ENCODE measurements at regions not wholly inside any gene's neighbourhood (a gene's known extent, or its start where the extent isn't known, plus 50 kb on each side); places are given as distances from the start of the nearest gene placed in this dataset.
A peak's percentile ranks its signal among the peaks of the same experiment; 100 is the strongest.

DNA sequence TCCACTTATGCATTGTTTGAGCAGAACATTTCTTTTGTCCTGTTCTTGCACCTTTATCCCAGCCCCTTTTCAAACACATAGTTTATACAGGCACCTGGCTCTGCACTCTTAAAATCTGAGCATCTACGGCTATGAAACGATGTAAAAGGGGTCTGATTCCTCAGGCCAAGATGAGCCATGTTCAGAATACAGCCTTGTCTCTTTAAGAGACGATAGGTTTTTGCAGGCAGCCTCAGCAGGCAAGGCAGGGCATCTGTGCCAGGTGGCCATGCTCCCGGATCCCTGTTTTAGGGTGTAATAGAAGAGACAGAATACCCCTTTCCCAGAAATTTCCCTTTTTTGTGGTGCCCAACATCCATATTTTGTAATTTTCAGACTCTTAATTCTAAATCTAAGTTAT, 89.1 kb upstream of the NFIB start:
- Histone ChIP-seq H3K4me3 (ENCODE audit: low read depth in 1 of 5, low read length in 5 of 5) (no peak overlapping the region), H3K27ac (ENCODE audit: low read depth, low read length) (no peak overlapping the region), H3K9me3 (ENCODE audit: control insufficient read depth in 5 of 5, low read length in 5 of 5) (peaks cover 0 to 9% (median 4%) of the 10 kb centered on the region in 5 donors), H3K27me3 (ENCODE audit: control insufficient read depth in 5 of 5, insufficient read depth in 4 of 5, low read length in 5 of 5) (no peaks in the 10 kb centered on the region), H3K4me1 (ENCODE audit: control insufficient read depth in 5 of 5, insufficient read depth in 5 of 5, low read length in 5 of 5) (peaks cover 0 to 21% (median 14%) of the 10 kb centered on the region in 5 donors), H3K36me3 (ENCODE audit: control insufficient read depth in 5 of 5, insufficient read depth in 5 of 5, low read length in 5 of 5) (no peaks in the 10 kb centered on the region), H3K9ac (ENCODE audit: low read length in 5 of 5) (no peak overlapping the region)

DNA sequence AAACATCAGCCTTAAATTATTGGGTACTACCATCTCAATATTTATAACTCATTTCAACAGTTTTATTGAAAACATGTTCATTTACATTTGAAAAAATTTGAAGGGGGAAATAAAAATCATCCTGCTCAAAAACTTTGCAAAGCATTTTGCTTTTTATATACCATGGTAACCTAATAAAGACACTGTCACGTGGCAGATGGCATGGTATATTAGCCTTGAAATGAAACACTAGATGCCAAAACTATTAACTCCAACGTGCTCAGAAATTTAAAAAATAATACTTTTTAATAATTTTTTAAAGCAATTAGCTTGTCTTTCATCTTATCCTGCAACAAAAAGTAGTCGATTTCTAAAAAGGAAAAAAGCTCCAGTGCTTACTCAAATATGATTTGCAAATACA, 88.6 kb upstream of the NFIB start:
- Histone ChIP-seq H3K9ac (ENCODE audit: low read length in 5 of 5) (no peak overlapping the region), H3K27ac (ENCODE audit: low read depth, low read length) (no peak overlapping the region), H3K27me3 (ENCODE audit: control insufficient read depth in 5 of 5, insufficient read depth in 4 of 5, low read length in 5 of 5) (no peaks in the 10 kb centered on the region), H3K4me1 (ENCODE audit: control insufficient read depth in 5 of 5, insufficient read depth in 5 of 5, low read length in 5 of 5) (peaks cover 0 to 21% (median 14%) of the 10 kb centered on the region in 5 donors), H3K4me3 (ENCODE audit: low read depth in 1 of 5, low read length in 5 of 5) (no peak overlapping the region), H3K36me3 (ENCODE audit: control insufficient read depth in 5 of 5, insufficient read depth in 5 of 5, low read length in 5 of 5) (no peaks in the 10 kb centered on the region), H3K9me3 (ENCODE audit: control insufficient read depth in 5 of 5, low read length in 5 of 5) (peaks cover 0 to 9% (median 4%) of the 10 kb centered on the region in 5 donors)

DNA sequence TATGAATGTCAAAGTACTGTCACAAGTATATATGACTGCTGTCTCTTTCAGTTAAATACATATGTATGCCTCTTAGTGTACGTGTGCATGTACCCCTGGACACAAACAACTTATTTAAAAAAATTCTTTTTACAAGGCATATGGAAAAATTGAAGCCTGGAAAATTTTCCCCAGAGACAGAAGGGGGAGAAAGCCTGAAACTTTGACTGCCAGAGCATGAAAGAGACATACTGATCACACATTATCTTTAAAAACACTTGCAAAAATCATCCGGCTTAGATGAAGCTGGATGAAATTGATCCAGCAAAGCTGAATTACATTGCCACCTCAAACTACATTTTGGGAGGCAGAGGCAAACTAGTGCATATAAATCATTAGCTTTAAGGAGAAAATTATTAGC, 88.0 kb upstream of the NFIB start:
- no peak overlapping the region for H3K4me3 ChIP-seq (ENCODE audit: low read depth in 1 of 5, low read length in 5 of 5)
- no peak overlapping the region for H3K9ac ChIP-seq (ENCODE audit: low read length in 5 of 5)
- H3K4me1 ChIP-seq (ENCODE audit: control insufficient read depth in 5 of 5, insufficient read depth in 5 of 5, low read length in 5 of 5), result peaks cover 0 to 21% (median 14%) of the 10 kb centered on the region in 5 donors
- H3K36me3 ChIP-seq (ENCODE audit: control insufficient read depth in 5 of 5, insufficient read depth in 5 of 5, low read length in 5 of 5), result no peaks in the 10 kb centered on the region
- H3K27me3 ChIP-seq (ENCODE audit: control insufficient read depth in 5 of 5, insufficient read depth in 4 of 5, low read length in 5 of 5), result no peaks in the 10 kb centered on the region
- peaks cover 0 to 9% (median 4%) of the 10 kb centered on the region in 5 donors for H3K9me3 ChIP-seq (ENCODE audit: control insufficient read depth in 5 of 5, low read length in 5 of 5)
- no peak overlapping the region for H3K27ac ChIP-seq (ENCODE audit: low read depth, low read length)

DNA sequence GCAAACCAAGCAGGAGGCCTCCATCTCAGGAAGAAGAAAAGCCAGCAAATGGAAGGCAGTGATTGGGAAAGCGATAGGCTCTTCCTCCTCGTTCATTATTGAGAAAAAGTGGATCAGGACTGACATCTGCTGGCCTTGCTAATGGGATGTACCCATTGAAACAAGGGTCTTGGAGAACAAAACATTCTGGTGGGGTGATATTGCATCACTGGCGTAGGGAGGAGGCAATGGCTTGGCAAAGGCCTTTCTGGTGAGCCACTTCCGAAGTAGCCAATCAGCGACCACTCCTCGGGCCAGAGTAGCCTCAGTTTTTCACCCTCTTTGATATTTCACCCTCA, 86.7 kb upstream of the NFIB start:
- H3K9me3 ChIP-seq (ENCODE audit: control insufficient read depth in 5 of 5, low read length in 5 of 5), result no peaks in the 10 kb centered on the region
- peak overlapping the region in 4 of 5 donors; percentile 0 to 26 (median 10) for H3K4me3 ChIP-seq (ENCODE audit: low read depth in 1 of 5, low read length in 5 of 5)
- H3K4me1 ChIP-seq (ENCODE audit: control insufficient read depth in 5 of 5, insufficient read depth in 5 of 5, low read length in 5 of 5), result peaks cover 0 to 21% (median 14%) of the 10 kb centered on the region in 5 donors
- H3K36me3 ChIP-seq (ENCODE audit: control insufficient read depth in 5 of 5, insufficient read depth in 5 of 5, low read length in 5 of 5), result no peaks in the 10 kb centered on the region
- peak overlapping the region; percentile 32 for H3K27ac ChIP-seq (ENCODE audit: low read depth, low read length)
- no peak overlapping the region for H3K9ac ChIP-seq (ENCODE audit: low read length in 5 of 5)
- H3K27me3 ChIP-seq (ENCODE audit: control insufficient read depth in 5 of 5, insufficient read depth in 4 of 5, low read length in 5 of 5), result no peaks in the 10 kb centered on the region

DNA sequence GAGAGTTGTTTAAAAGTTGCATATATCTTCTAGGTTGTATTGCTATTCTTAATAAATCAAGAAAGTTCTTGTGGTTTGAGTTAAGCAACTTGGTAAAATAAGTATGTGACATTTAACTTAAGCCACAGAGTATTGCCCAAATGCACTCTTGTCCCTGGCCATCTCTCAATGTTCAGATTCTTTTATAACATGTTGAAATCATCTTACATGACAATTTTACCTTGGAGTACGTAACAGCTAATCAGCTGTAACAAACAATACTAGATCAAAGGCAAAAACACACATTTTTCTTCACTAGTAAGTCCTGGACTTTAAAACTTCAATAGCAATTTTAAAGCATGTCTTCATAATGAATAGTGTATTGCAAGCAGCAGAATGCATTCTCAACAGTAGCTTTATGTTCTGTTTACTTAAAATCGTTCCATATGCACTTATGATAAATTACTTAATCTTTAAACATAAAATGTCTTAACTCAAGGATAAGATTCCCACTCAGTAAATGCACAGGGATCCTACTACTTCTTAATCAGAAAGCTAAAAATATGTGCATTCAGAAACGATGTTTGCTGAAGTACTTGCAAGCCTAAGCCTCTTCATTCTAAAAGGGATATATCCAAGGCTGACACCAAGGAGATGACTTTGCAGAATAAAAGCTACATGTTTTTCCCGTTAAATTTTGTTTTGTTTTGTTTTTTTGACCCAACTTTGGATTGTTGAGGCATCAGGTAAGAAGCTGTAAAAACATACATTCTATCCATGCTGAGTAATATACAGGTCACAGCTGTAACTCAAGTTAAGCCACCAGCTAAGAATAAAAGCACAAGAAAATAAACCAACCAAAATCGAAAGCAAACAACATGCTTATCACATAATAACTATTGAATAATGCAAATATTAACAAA, 86.1 kb upstream of the NFIB start:
- Histone ChIP-seq H3K9me3 (ENCODE audit: control insufficient read depth in 5 of 5, low read length in 5 of 5) (no peaks in the 10 kb centered on the region), H3K27me3 (ENCODE audit: control insufficient read depth in 5 of 5, insufficient read depth in 4 of 5, low read length in 5 of 5) (no peaks in the 10 kb centered on the region), H3K4me3 (ENCODE audit: low read depth in 1 of 5, low read length in 5 of 5) (peak overlapping the region in 4 of 5 donors; percentile 0 to 26 (median 10)), H3K27ac (ENCODE audit: low read depth, low read length) (peak overlapping the region; percentile 32), H3K9ac (ENCODE audit: low read length in 5 of 5) (peak overlapping the region in 1 of 5 donors; percentile 32), H3K4me1 (ENCODE audit: control insufficient read depth in 5 of 5, insufficient read depth in 5 of 5, low read length in 5 of 5) (peaks cover 0 to 17% (median 14%) of the 10 kb centered on the region in 5 donors), H3K36me3 (ENCODE audit: control insufficient read depth in 5 of 5, insufficient read depth in 5 of 5, low read length in 5 of 5) (no peaks in the 10 kb centered on the region)

DNA sequence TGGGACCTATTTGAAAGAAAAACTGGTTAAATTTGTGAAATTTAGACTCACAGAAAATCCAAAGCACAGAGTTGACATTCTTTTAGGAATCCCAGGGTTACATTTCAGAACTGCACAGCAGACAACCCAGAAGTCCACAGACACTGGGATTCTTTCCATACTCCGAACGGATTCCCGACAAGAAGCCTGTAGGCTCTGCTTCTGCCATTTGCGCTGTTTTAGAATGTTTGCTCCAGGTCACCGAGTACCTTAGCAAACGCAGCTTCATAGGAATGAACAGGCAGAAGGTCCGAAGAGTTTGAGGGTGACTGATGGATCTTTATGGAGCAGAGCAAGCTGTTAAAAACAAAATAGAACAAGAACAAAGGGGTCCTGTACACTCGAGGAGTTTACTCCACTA, 84.5 kb upstream of the NFIB start:
- Histone ChIP-seq H3K9me3 (ENCODE audit: control insufficient read depth in 5 of 5, low read length in 5 of 5) (no peaks in the 10 kb centered on the region), H3K36me3 (ENCODE audit: control insufficient read depth in 5 of 5, insufficient read depth in 5 of 5, low read length in 5 of 5) (no peaks in the 10 kb centered on the region), H3K27ac (ENCODE audit: low read depth, low read length) (no peak overlapping the region), H3K4me3 (ENCODE audit: low read depth in 1 of 5, low read length in 5 of 5) (no peak overlapping the region), H3K9ac (ENCODE audit: low read length in 5 of 5) (no peak overlapping the region), H3K4me1 (ENCODE audit: control insufficient read depth in 5 of 5, insufficient read depth in 5 of 5, low read length in 5 of 5) (peaks cover 0 to 16% (median 11%) of the 10 kb centered on the region in 5 donors), H3K27me3 (ENCODE audit: control insufficient read depth in 5 of 5, insufficient read depth in 4 of 5, low read length in 5 of 5) (no peaks in the 10 kb centered on the region)

DNA sequence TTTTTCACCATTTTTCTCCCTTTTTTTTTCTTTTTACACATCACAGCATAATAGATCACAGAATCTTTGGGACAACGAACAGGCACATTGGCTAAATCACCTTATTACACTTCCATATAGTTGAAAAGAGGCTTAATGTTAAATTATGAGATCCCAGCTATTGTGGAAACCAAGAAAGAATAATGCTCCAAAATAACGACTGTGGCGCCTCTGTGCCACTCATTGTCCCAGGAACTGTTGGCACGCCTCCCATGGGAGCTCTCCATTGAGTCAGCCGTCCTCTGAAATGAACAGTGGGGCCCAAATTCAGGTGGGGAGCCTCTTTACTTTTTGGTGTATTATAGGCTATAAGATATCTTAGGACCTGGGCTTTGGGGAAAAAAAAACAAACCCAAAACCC, 82.2 kb upstream of the NFIB start:
- H3K4me3 ChIP-seq (ENCODE audit: low read depth in 1 of 5, low read length in 5 of 5), result no peak overlapping the region
- no peak overlapping the region for H3K9ac ChIP-seq (ENCODE audit: low read length in 5 of 5)
- H3K27ac ChIP-seq (ENCODE audit: low read depth, low read length), result no peak overlapping the region

DNA sequence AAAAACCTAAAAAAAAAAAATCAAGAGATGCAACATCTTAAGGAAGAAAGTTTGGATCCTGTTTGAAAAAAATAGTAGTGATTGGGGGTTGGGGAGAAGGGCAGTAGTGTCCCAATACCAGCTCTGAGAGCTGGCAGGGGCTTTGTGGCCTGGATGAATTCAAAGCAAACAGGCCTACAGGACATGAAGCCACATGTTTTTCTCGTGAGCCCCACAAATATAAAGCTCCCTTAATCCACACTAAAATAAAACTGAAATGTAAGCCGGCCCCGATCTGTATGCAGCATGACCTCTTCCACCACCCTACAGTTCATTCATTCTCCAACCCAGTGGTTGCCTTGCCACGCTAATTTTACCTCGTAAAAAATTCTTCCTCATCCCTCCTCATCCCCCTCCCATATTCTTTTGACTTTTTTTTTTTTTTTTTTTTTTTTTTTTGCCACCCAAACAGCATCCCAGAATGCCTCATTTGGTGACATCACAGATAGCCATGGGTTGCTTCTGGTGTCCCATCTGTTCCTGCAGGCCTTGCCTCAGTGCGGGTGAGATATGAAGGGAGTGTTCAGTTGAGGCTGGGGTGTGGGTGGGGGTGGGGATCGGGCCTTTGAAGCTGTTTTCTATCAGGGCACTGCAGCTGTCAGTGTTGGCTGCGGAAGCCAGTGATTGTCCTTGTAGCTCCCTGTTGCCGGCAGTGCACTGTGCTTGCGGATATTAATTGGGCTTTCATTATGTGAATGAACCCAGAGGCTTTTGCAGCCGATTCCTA, 81.6 kb upstream of the NFIB start:
- no peaks in the 10 kb centered on the region for H3K27me3 ChIP-seq (ENCODE audit: control insufficient read depth in 5 of 5, insufficient read depth in 4 of 5, low read length in 5 of 5)
- H3K27ac ChIP-seq (ENCODE audit: low read depth, low read length), result no peak overlapping the region
- H3K9ac ChIP-seq (ENCODE audit: low read length in 5 of 5), result no peak overlapping the region
- peaks cover 0 to 6% (median 6%) of the 10 kb centered on the region in 5 donors for H3K9me3 ChIP-seq (ENCODE audit: control insufficient read depth in 5 of 5, low read length in 5 of 5)
- H3K4me3 ChIP-seq (ENCODE audit: low read depth in 1 of 5, low read length in 5 of 5), result no peak overlapping the region
- no peaks in the 10 kb centered on the region for H3K36me3 ChIP-seq (ENCODE audit: control insufficient read depth in 5 of 5, insufficient read depth in 5 of 5, low read length in 5 of 5)
- peaks cover 0 to 10% (median 10%) of the 10 kb centered on the region in 5 donors for H3K4me1 ChIP-seq (ENCODE audit: control insufficient read depth in 5 of 5, insufficient read depth in 5 of 5, low read length in 5 of 5)

More for the DNA sequence above, 82.2 kb upstream of the NFIB start:
- Histone ChIP-seq H3K36me3 (ENCODE audit: control insufficient read depth in 5 of 5, insufficient read depth in 5 of 5, low read length in 5 of 5) (no peaks in the 10 kb centered on the region), H3K27me3 (ENCODE audit: control insufficient read depth in 5 of 5, insufficient read depth in 4 of 5, low read length in 5 of 5) (no peaks in the 10 kb centered on the region), H3K4me1 (ENCODE audit: control insufficient read depth in 5 of 5, insufficient read depth in 5 of 5, low read length in 5 of 5) (peaks cover 0 to 16% (median 11%) of the 10 kb centered on the region in 5 donors), H3K9me3 (ENCODE audit: control insufficient read depth in 5 of 5, low read length in 5 of 5) (peaks cover 0 to 6% (median 6%) of the 10 kb centered on the region in 5 donors)

DNA sequence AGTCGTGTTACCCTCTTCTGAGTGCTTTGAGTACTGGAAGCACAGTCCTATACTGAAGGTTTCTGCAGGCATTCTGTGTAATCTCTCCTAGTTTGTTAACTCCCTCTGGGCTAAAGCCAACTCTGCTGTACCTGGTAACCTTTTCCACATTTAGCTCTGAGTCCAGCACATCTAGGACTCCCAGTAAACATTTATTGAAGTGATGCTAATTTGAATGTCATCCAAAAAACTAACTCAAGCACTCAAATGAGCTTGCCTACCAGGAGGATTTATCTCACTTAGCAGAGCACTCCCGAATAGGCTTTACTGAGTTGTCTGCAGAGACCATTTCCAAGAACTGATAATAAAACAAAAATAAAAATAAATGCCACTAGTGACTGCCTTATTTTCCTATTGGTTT, 79.5 kb upstream of the NFIB start:
- H3K4me1 ChIP-seq (ENCODE audit: control insufficient read depth in 5 of 5, insufficient read depth in 5 of 5, low read length in 5 of 5), result no peaks in the 10 kb centered on the region
- H3K9me3 ChIP-seq (ENCODE audit: control insufficient read depth in 5 of 5, low read length in 5 of 5), result peaks cover 0 to 6% (median 6%) of the 10 kb centered on the region in 5 donors
- no peak overlapping the region for H3K9ac ChIP-seq (ENCODE audit: low read length in 5 of 5)
- H3K4me3 ChIP-seq (ENCODE audit: low read depth in 1 of 5, low read length in 5 of 5), result no peak overlapping the region
- no peak overlapping the region for H3K27ac ChIP-seq (ENCODE audit: low read depth, low read length)
- H3K27me3 ChIP-seq (ENCODE audit: control insufficient read depth in 5 of 5, insufficient read depth in 4 of 5, low read length in 5 of 5), result no peaks in the 10 kb centered on the region
- no peaks in the 10 kb centered on the region for H3K36me3 ChIP-seq (ENCODE audit: control insufficient read depth in 5 of 5, insufficient read depth in 5 of 5, low read length in 5 of 5)

DNA sequence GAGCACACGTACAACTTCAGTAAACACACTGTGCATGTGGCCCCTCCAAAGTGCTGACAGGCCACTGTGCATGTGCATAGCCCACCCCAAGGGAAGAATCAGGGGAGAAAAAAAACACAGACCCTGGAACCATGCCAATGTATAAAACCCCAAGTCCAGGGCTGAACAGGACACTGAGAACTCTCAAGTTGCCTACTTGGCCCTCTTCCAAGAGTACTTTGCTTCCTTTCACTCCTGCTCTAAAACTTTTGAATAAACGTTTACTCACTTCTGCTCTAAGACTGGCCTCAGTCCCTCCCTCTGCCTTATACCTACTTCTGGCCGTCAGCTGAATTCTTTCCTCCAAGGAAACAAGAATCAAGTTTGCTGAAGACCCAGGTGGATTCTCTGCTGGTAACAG, 77.7 kb upstream of the NFIB start:
- Histone ChIP-seq H3K4me1 (ENCODE audit: control insufficient read depth in 5 of 5, insufficient read depth in 5 of 5, low read length in 5 of 5) (no peaks in the 10 kb centered on the region), H3K36me3 (ENCODE audit: control insufficient read depth in 5 of 5, insufficient read depth in 5 of 5, low read length in 5 of 5) (no peaks in the 10 kb centered on the region), H3K27me3 (ENCODE audit: control insufficient read depth in 5 of 5, insufficient read depth in 4 of 5, low read length in 5 of 5) (no peaks in the 10 kb centered on the region), H3K4me3 (ENCODE audit: low read depth in 1 of 5, low read length in 5 of 5) (no peak overlapping the region), H3K9ac (ENCODE audit: low read length in 5 of 5) (no peak overlapping the region), H3K27ac (ENCODE audit: low read depth, low read length) (no peak overlapping the region), H3K9me3 (ENCODE audit: control insufficient read depth in 5 of 5, low read length in 5 of 5) (peaks cover 0 to 6% (median 6%) of the 10 kb centered on the region in 5 donors)

Measured in subcutaneous abdominal adipose tissue (tissue), 5 donors.